ENCODE measurements at regions not wholly inside any gene's neighbourhood (a gene's known extent, or its start where the extent isn't known, plus 50 kb on each side); places are given as distances from the start of the nearest gene placed in this dataset.

- H3K36me3 ChIP-seq (ENCODE audit: insufficient read depth, low read length), result no peaks in the 10 kb centered on the region
- H3K27me3 ChIP-seq (ENCODE audit: control insufficient read depth in 1 of 2, insufficient read depth in 2 of 2, low read length in 2 of 2), result peaks cover 0 to 5% of the 10 kb centered on the region in 2 donors
- no peaks in the 10 kb centered on the region for H3K4me1 ChIP-seq (ENCODE audit: insufficient read depth, low read length)
- no peaks in the 10 kb centered on the region for H3K9me3 ChIP-seq (ENCODE audit: low read length)
- no peak overlapping the region for H3K4me3 ChIP-seq (ENCODE audit: low read depth in 1 of 2, low read length in 2 of 2)
- no peak overlapping the region for H3K9ac ChIP-seq (ENCODE audit: low read length)
- no peak overlapping the region for H3K27ac ChIP-seq (ENCODE audit: low read depth, low read length)
These were observed 52.4 kb upstream of the FICD start for GRCh38 chr12:108462686-108463085.

- Histone ChIP-seq H3K4me3 (ENCODE audit: low read depth in 1 of 2, low read length in 2 of 2) (no peak overlapping the region), H3K36me3 (ENCODE audit: insufficient read depth, low read length) (no peaks in the 10 kb centered on the region), H3K9ac (ENCODE audit: low read length) (no peak overlapping the region), H3K27me3 (ENCODE audit: control insufficient read depth in 1 of 2, insufficient read depth in 2 of 2, low read length in 2 of 2) (peaks cover 0 to 5% of the 10 kb centered on the region in 2 donors), H3K27ac (ENCODE audit: low read depth, low read length) (no peak overlapping the region), H3K4me1 (ENCODE audit: insufficient read depth, low read length) (no peaks in the 10 kb centered on the region), H3K9me3 (ENCODE audit: low read length) (no peaks in the 10 kb centered on the region)
These were observed 53.9 kb upstream of the FICD start for GRCh38 chr12:108461058-108461660.

GRCh38 chr12:108459149-108459548 lies 55.9 kb upstream of the FICD start:
- no peak overlapping the region for H3K27ac ChIP-seq (ENCODE audit: low read depth, low read length)
- no peaks in the 10 kb centered on the region for H3K9me3 ChIP-seq (ENCODE audit: low read length)
- no peaks in the 10 kb centered on the region for H3K36me3 ChIP-seq (ENCODE audit: insufficient read depth, low read length)
- no peaks in the 10 kb centered on the region for H3K4me1 ChIP-seq (ENCODE audit: insufficient read depth, low read length)
- H3K4me3 ChIP-seq (ENCODE audit: low read depth in 1 of 2, low read length in 2 of 2), result no peak overlapping the region
- H3K27me3 ChIP-seq (ENCODE audit: control insufficient read depth in 1 of 2, insufficient read depth in 2 of 2, low read length in 2 of 2), result no peaks in the 10 kb centered on the region
- H3K9ac ChIP-seq (ENCODE audit: low read length), result no peak overlapping the region

GRCh38 chr12:108457734-108458361 lies 57.2 kb upstream of the FICD start:
- Histone ChIP-seq H3K36me3 (ENCODE audit: insufficient read depth, low read length) (no peaks in the 10 kb centered on the region), H3K27me3 (ENCODE audit: control insufficient read depth in 1 of 2, insufficient read depth in 2 of 2, low read length in 2 of 2) (no peaks in the 10 kb centered on the region), H3K9ac (ENCODE audit: low read length) (no peak overlapping the region), H3K4me3 (ENCODE audit: low read depth in 1 of 2, low read length in 2 of 2) (no peak overlapping the region), H3K4me1 (ENCODE audit: insufficient read depth, low read length) (no peaks in the 10 kb centered on the region), H3K9me3 (ENCODE audit: low read length) (no peaks in the 10 kb centered on the region), H3K27ac (ENCODE audit: low read depth, low read length) (no peak overlapping the region)

GRCh38 chr12:108457006-108457733 lies 57.9 kb upstream of the FICD start:
- no peaks in the 10 kb centered on the region for H3K4me1 ChIP-seq (ENCODE audit: insufficient read depth, low read length)
- no peaks in the 10 kb centered on the region for H3K36me3 ChIP-seq (ENCODE audit: insufficient read depth, low read length)
- H3K27ac ChIP-seq (ENCODE audit: low read depth, low read length), result no peak overlapping the region
- H3K27me3 ChIP-seq (ENCODE audit: control insufficient read depth in 1 of 2, insufficient read depth in 2 of 2, low read length in 2 of 2), result no peaks in the 10 kb centered on the region
- no peaks in the 10 kb centered on the region for H3K9me3 ChIP-seq (ENCODE audit: low read length)
- no peak overlapping the region for H3K9ac ChIP-seq (ENCODE audit: low read length)
- no peak overlapping the region for H3K4me3 ChIP-seq (ENCODE audit: low read depth in 1 of 2, low read length in 2 of 2)

- no peak overlapping the region for H3K27ac ChIP-seq (ENCODE audit: low read depth, low read length)
- no peak overlapping the region for H3K4me3 ChIP-seq (ENCODE audit: low read depth in 1 of 2, low read length in 2 of 2)
- H3K27me3 ChIP-seq (ENCODE audit: control insufficient read depth in 1 of 2, insufficient read depth in 2 of 2, low read length in 2 of 2), result no peaks in the 10 kb centered on the region
- no peaks in the 10 kb centered on the region for H3K4me1 ChIP-seq (ENCODE audit: insufficient read depth, low read length)
- H3K9me3 ChIP-seq (ENCODE audit: low read length), result no peaks in the 10 kb centered on the region
- H3K36me3 ChIP-seq (ENCODE audit: insufficient read depth, low read length), result no peaks in the 10 kb centered on the region
- no peak overlapping the region for H3K9ac ChIP-seq (ENCODE audit: low read length)
These were observed 59.4 kb upstream of the FICD start for GRCh38 chr12:108455706-108456105.

GRCh38 chr12:108454539-108455139 lies 60.4 kb upstream of the FICD start:
- Histone ChIP-seq H3K36me3 (ENCODE audit: insufficient read depth, low read length) (no peaks in the 10 kb centered on the region), H3K9ac (ENCODE audit: low read length) (no peak overlapping the region), H3K27ac (ENCODE audit: low read depth, low read length) (no peak overlapping the region), H3K4me1 (ENCODE audit: insufficient read depth, low read length) (no peaks in the 10 kb centered on the region), H3K4me3 (ENCODE audit: low read depth in 1 of 2, low read length in 2 of 2) (no peak overlapping the region), H3K9me3 (ENCODE audit: low read length) (no peaks in the 10 kb centered on the region), H3K27me3 (ENCODE audit: control insufficient read depth in 1 of 2, insufficient read depth in 2 of 2, low read length in 2 of 2) (no peaks in the 10 kb centered on the region)

GRCh38 chr12:108449478-108449877 lies 65.6 kb upstream of the FICD start:
- H3K4me1 ChIP-seq (ENCODE audit: insufficient read depth, low read length), result no peaks in the 10 kb centered on the region
- H3K36me3 ChIP-seq (ENCODE audit: insufficient read depth, low read length), result no peaks in the 10 kb centered on the region
- H3K9me3 ChIP-seq (ENCODE audit: low read length), result no peaks in the 10 kb centered on the region
- H3K4me3 ChIP-seq (ENCODE audit: low read depth in 1 of 2, low read length in 2 of 2), result no peak overlapping the region
- no peak overlapping the region for H3K9ac ChIP-seq (ENCODE audit: low read length)
- no peaks in the 10 kb centered on the region for H3K27me3 ChIP-seq (ENCODE audit: control insufficient read depth in 1 of 2, insufficient read depth in 2 of 2, low read length in 2 of 2)
- no peak overlapping the region for H3K27ac ChIP-seq (ENCODE audit: low read depth, low read length)

- H3K9me3 ChIP-seq (ENCODE audit: low read length), result no peaks in the 10 kb centered on the region
- no peaks in the 10 kb centered on the region for H3K27me3 ChIP-seq (ENCODE audit: control insufficient read depth in 1 of 2, insufficient read depth in 2 of 2, low read length in 2 of 2)
- H3K27ac ChIP-seq (ENCODE audit: low read depth, low read length), result no peak overlapping the region
- H3K4me3 ChIP-seq (ENCODE audit: low read depth in 1 of 2, low read length in 2 of 2), result no peak overlapping the region
- no peak overlapping the region for H3K9ac ChIP-seq (ENCODE audit: low read length)
- no peaks in the 10 kb centered on the region for H3K4me1 ChIP-seq (ENCODE audit: insufficient read depth, low read length)
- H3K36me3 ChIP-seq (ENCODE audit: insufficient read depth, low read length), result no peaks in the 10 kb centered on the region
These were observed 66.8 kb upstream of the FICD start for GRCh38 chr12:108448246-108448645.

- H3K27me3 ChIP-seq (ENCODE audit: control insufficient read depth in 1 of 2, insufficient read depth in 2 of 2, low read length in 2 of 2), result no peaks in the 10 kb centered on the region
- no peak overlapping the region for H3K4me3 ChIP-seq (ENCODE audit: low read depth in 1 of 2, low read length in 2 of 2)
- no peaks in the 10 kb centered on the region for H3K4me1 ChIP-seq (ENCODE audit: insufficient read depth, low read length)
- no peaks in the 10 kb centered on the region for H3K36me3 ChIP-seq (ENCODE audit: insufficient read depth, low read length)
- peak overlapping the region; percentile 23 for H3K27ac ChIP-seq (ENCODE audit: low read depth, low read length)
- H3K9me3 ChIP-seq (ENCODE audit: low read length), result no peaks in the 10 kb centered on the region
- no peak overlapping the region for H3K9ac ChIP-seq (ENCODE audit: low read length)
These were observed 67.8 kb upstream of the FICD start for GRCh38 chr12:108447168-108447832.

- Histone ChIP-seq H3K36me3 (ENCODE audit: insufficient read depth, low read length) (no peaks in the 10 kb centered on the region), H3K4me3 (ENCODE audit: low read depth in 1 of 2, low read length in 2 of 2) (no peak overlapping the region), H3K27me3 (ENCODE audit: control insufficient read depth in 1 of 2, insufficient read depth in 2 of 2, low read length in 2 of 2) (no peaks in the 10 kb centered on the region), H3K9me3 (ENCODE audit: low read length) (no peaks in the 10 kb centered on the region), H3K27ac (ENCODE audit: low read depth, low read length) (no peak overlapping the region), H3K4me1 (ENCODE audit: insufficient read depth, low read length) (no peaks in the 10 kb centered on the region), H3K9ac (ENCODE audit: low read length) (no peak overlapping the region)
These were observed 68.3 kb upstream of the FICD start for GRCh38 chr12:108446766-108447165.
